ENCODE measurements at regions not wholly inside any gene's neighbourhood (a gene's known extent, or its start where the extent isn't known, plus 50 kb on each side); places are given as distances from the start of the nearest gene placed in this dataset.

DNA sequence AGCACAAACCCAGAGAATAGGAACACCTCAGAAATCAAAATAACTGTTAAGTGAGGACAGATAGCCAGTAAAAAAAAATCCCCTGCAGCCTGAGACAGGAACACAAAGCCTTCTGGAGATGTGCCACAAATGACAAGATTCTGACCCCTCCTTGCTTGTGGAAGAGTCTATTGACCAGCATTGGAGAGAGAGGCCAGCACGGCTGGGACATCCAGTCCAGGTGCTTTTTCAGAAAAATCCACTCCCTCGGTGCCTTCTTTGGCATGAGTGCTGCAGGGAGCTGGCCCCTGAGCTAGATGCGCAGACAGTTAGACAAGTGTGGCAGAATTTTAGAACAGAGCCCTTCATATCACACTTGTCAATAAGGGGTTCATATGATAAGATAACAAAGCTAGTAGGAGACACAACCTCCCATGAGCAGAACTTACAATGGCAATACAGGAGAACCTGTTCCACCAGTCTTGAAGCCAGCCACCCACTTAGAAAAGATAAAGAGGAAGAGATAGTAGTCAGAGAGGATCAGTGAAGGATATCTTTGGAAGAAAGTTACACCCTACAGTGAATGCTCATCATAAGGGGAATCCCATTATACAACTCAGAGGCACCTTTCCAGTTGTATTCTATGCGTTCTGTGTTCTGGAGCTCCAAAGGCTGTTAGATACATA, 298.4 kb downstream of the TLE1 start:
- DNase-seq (ENCODE audit: low read depth in 2 of 2), result no peak

DNA sequence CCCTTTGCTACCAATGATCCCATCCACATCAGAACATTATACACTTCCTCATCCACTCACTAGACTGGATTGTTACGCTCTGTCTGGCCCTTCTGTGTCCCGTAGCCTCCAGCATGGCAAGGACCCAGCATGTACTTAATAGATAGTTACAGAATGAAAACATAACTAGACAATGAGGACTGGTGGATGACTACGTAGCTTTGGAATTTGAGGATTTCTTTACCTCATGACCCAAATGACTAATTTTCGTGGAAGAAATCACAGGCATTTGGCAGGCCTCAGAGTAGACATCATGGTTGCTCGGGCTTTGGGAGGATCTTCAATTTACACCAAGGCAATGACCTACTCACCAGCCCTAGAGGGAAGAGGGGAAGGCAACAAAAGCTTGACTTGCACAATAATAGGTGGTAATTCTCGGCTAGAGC, 299.8 kb downstream of the TLE1 start:
- DNase-seq (ENCODE audit: low read depth in 2 of 2), result no peak

DNA sequence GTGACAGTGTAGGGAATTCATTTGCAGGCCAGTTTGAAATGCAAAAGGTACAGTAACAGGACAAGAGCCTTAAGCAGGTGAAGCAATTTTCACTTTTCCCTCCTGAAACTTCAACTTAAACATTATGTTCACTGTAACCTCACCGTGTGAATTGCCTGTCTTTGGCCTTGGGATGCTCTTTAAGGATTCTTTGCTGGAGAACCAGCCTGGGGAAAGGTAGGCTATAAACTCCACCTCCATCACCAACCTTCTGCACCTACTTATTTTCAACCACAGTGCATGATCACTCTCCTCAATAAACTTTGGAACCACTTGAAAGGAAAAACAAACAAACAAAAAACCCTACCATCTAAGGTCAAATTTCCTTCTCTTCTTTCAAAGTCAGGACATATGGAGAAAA, 300.5 kb downstream of the TLE1 start:
- DNase-seq (ENCODE audit: low read depth in 2 of 2), result no peak

DNA sequence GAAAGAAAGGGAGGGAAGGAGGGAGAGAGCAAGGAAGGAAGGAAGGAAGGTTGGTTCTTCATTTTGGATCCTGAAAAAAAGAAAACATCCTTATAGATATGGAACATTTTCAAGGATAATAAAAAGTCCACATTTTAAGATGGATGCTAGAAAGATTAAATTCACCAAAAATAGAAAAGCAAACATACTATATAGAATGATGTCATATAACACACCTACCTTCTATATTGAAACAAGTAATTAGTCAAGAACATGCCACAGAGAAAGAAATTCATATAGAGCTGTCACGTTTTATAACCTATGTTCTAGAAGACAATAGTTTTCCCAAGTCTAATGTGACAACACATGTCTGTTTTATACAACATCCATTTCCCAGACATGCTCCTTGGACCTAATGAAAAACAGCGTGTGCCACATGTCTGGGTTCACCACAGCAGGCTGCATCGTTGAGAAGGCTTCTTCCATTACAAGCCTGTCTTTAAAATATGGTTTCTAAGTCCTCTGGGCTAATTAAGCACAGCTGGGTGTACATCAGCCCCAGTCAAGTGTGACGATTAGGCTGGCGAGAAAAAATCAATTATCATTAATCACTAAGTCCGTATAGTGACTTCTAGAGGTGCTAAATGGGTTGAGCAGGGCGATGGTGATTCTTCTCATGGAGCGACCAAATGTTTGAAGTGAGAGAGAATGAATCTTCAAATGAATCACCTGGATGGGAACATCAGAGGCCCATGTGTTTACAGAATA, 301.8 kb downstream of the TLE1 start:
- no peak for DNase-seq (ENCODE audit: low read depth in 2 of 2)

DNA sequence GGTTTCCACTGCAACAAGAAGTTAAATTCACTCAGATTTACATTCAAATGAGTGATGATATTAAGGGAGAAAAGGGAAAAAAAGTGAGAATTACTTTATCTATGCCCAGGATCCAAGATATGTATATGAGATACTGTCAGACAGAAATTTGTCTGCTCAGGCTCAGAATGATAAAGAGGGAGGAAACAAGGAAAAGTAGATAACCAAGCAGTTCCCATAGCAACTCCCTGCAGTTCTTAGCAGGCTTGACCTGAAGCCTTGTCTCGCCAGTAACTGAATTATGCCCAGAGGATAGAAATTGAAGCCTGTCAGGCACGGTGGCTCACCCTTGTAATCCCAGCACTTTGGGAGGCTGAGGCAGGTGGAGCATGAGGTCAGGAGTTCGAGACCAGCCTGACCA, 304.4 kb downstream of the TLE1 start:
- DNase-seq (ENCODE audit: low read depth in 2 of 2), result no peak

DNA sequence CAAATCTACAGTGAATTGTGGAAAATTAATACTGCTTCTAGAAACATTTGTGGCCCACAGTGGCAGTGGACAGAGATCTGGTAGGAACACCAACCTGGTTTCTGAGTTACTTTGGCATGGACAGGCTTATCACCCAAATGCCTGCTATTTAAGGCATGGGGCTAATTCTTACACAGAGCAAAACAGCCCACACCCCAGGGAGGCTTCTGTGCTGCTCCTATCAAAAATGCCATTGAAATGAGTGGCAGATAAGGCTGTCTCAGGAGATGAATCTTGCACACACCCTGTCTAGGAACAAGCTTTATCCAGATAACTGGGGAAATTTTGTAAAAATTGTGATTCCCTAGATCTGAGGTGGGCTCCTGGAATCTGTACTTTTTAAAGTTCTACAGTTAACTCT, 307.1 kb downstream of the TLE1 start:
- no peak for DNase-seq (ENCODE audit: low read depth in 2 of 2)

DNA sequence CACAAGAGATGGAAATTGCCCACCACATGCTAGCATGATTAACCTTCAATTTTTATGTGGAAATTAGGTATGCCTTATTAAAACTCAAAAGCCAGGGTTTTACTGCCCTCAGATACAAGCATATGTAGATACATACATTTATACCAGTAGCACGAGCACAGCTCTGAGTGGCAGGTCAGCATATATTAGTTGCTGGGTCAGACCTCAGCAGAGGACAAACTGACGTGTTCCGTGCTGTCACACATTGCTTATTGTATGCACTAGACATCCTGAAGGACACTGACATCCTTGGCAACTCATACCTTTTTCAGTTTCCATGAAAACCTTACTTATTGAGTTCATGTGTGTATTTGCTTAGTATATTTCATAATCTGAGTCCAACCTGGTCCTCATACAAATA, 307.7 kb downstream of the TLE1 start:
- DNase-seq (ENCODE audit: low read depth in 2 of 2), result no peak

DNA sequence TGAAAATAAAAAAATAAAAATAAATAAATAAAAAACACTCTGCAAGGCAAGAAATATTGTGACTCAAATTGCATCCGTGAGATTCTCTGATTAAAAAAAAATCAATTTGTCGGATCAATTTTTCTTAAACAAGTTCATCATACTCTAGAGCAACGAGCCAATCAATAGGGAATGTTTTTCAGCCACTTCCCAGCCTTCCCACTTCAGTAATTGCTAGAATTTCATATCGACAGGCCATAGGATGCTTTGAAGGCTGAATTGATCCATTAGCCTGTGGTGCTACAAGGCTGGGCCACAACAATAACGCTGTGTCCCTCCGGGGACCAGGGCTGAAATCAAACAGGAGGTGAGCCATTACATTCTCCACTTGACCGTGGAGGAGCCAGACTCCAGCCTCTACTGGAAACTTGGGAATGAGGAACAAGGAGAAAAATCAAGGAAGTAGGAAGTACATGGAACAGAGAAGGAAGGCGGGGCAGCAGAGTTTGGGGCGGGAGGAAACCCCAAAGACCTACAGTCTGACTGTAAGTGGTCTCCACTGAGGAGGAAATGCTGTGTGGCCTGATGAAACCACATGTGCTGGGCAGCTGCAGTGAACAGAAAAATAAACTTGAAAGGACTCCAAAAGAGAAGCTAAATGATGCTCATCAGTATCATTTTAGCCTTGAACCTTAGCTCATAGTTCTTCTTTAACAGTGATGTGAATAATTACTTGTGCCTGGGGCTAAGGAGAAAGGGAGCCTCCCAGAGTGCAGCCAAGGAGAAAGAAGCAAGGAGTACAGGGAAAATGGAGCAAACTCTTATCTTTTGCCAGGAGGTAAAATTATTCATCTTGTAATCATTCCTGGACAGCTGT, 308.6 kb downstream of the TLE1 start:
- no peak for DNase-seq (ENCODE audit: low read depth in 2 of 2)

DNA sequence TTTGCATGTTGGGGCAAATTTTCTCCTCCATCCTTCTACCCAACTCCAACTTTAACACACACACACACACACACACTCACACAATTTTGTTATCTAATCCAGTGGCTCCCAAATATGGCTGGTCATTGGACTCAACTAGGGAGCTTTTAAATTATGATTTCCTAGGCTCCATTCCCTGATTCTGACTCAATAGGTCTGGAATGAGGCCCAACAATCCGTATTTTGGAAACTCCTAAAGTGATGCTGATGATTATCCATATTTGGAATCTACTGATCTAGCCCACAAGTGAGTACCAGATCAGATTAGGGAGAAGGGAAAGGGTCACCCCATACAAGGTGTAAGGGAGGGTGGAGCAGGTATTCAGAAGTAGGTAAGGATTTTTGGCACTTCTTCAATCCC, 309.7 kb downstream of the TLE1 start:
- DNase-seq (ENCODE audit: low read depth in 2 of 2), result no peak

DNA sequence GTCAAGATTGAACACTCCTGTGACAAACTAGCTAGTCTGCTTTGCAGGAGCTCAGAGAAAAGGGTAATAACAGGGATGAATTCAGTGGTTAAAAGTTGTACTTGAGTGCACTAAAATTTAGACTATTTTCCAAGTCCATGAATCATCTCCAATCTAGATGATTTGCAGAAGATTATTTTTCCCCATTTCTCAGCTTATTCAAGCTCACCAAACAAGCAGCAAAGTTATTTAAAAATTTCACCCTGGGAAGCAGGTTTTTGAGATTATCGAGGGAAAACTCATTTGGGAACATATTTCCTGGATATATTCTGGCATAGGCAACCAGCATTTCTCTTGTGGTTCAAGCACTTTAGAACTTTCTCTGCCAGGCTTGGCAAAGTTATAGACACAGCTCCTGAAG, 311.4 kb downstream of the TLE1 start:
- no peak for DNase-seq (ENCODE audit: low read depth in 2 of 2)

DNA sequence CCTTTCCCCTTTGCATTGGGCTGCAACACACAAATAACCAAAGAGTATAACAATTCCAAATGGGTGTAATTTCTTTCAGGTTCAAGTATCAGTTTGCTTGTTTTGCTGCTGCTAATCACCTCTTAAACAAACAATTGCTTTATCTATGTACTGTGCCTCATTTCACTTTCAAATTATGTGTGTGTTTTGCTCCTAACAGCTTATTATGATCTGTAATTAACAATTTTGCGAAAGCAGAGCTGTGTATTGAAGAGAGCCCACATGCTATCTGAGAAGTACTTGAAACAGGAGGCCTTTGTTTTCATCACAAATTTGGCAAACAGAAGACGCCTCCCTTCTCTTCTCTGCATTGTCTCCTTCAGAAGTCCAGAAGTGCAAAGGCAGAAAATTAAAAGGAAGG, 312.0 kb downstream of the TLE1 start:
- no peak for DNase-seq (ENCODE audit: low read depth in 2 of 2)

DNA sequence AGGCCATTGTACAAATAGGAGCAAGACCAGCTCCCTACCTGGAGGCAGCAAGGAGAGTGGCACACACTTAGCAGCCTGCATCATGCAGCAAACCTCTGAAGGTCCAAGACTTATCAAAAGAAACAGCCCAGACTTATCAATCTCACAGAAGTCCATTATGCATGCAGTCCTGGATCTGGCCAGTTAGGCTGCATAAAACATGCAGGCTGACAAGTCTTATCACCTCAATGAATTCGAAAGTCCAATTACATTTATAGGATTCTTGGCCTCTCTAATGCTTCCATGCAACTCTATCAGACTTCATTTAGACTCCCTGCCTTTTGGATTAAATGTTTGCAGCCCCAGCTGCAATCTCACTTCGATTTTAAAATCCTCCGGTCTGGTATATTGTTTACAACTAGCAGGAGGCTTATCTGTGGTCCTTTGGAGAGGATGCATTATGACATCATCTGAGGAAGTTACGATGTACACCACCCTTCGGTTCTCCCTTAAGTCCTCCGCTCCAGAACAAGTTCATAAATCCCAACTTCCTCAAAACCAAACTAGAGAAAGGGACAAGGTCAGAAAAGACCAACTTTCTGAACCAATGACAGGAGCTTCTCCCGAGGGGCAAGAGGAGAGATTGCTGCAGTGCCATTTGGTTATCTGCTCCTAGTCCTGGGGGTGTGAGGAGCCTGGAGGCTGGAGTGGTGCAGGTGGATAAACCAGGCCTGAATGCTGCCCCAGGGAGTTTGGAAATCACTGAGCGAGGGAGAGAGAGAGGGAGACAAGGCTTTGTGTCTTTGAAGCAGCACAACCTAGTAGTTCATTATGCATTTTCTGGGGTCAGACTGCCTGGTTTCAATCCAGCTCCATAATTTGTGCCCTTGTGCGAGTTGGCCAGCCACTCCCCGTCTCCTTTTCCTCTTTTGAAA, 313.9 kb downstream of the TLE1 start:
- DNase-seq (ENCODE audit: low read depth in 2 of 2), result no peak

DNA sequence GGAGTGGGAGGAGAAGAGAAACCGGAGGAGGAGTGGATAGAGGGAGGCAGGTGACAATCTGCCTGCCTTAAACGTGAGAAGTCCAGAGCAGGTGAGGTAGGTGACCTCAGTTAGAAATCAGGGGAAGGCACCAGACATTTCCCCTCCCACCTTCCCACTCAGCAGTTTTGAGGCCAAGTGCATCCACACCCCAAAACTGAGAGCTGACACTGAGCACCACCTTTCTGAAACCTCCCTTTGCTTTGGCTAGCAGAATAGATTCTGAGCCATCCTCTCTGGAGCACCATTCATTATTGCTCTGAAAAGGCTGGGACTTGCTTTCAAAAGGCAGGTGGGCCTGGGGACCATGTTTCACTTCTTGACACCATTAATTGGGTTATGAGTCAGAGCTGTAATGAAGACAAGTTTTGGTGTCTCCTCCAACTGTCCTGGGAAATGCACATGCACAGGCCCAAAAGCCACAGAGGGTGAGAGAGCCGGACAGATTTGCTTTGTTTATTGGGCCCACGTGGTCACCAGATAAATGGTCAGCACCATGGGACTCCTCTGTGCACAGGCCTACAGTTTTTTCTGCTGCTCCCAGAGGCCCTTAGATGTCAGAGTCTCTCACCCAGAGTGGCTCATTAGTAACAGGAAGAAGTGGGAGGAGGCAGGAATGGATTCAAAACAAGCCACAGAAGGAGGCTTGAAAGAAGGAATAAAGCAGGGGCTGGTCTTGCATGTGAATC, 314.7 kb downstream of the TLE1 start:
- DNase-seq (ENCODE audit: low read depth in 2 of 2), result no peak

DNA sequence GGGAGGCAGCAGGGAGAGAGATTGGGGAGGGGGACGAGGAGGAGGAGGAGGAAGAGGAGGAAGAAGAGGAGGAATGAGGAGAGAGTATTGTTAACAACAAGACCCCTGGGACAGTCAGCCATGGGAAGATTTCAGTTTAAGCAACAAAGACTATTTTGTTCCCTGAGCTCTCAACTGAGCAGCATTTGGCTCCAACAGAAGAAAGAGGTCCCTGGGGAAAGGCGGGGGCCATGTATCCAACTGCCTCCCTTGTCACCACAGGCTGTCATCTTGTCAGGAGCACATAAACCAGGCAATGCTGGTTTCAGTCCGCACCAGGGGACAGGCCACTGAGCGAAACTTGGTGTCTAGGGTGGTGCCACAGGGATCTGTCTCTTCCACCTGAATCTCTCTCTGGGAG, 316.1 kb downstream of the TLE1 start:
- DNase-seq (ENCODE audit: low read depth in 2 of 2), result no peak

DNA sequence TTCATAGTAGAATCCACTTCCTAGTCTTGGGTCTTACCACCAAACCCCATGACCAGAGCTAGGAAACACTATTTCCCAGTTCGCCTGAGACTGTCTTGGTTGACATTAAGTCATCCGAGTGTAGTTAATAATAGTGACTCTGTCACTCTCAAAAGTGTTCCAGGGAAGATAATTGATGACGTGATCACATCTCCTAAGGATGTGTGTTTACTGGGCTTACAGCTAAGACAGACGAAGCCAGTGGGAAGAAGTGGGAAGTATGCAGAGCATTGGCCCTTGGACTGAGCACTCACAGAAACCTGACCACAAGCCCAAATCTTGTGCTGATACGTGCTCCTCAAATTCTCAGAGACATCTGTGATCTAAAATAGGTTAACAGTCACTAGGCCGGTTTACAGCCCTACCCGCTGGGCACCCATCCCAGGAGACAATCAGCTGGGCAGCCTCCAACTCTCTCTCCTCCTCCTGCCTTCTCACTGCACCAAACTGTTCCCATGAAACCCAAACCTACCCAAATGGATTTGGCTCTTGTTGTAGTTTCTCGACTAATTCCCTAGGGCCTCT, 316.6 kb downstream of the TLE1 start:
- DNase-seq (ENCODE audit: low read depth in 2 of 2), result no peak

DNA sequence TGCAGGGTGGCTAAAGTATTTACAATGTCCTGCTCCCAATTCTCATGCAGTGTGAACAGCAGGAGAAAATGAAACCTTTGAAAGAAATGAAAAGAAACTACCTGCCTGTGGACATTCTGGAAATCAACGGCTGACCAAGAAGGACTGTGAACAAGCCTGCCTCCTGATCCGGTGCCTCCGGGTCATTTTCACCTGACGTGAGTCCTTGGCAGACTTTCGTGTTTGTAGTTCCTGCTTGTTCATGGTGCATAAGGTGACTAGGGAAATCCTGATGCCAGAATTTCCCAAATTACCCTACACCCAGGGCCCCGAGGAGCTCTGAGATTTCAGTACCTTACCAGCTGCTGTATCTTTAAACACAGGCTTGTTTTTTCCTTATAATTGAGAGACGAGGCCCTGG, 317.5 kb downstream of the TLE1 start:
- DNase-seq (ENCODE audit: low read depth in 2 of 2), result no peak

DNA sequence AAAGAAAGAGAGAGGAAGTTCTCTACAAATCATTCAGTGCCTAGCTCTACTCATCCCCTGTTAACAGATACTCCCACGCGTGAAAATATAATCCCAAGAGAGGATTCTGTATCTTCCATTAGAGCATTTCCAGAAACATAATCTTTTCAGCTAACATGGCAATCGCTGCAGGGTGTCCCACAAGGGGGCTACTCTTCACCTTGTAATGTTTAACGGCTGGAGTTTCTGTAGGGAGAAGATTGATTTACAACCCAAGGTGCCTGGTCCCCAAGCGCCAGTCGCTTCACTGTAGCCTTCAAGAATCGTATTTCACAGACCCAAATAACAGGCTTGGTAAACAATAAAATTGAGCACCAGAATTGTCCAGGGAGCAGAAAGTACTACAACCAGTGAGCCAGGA, 318.7 kb downstream of the TLE1 start:
- DNase-seq (ENCODE audit: low read depth in 2 of 2), result no peak

DNA sequence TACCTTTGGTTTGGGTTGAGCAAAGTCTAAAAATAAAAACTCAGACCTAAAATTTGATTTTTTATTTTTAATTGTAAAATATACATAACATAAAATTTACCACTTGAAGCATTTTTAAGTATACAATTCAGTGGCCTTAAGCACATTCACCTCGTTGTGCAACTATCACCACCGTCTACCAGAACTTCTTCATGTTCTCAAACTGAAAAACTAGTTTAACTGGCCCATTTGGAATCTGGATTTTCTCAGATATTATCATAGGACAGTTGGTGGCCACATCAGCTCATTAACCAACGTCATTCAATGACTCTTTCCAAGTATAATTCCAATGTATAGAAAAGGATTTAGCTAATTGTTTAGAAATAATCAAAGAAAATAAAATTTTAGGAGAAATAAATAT, 319.3 kb downstream of the TLE1 start:
- DNase-seq (ENCODE audit: low read depth in 2 of 2), result no peak

DNA sequence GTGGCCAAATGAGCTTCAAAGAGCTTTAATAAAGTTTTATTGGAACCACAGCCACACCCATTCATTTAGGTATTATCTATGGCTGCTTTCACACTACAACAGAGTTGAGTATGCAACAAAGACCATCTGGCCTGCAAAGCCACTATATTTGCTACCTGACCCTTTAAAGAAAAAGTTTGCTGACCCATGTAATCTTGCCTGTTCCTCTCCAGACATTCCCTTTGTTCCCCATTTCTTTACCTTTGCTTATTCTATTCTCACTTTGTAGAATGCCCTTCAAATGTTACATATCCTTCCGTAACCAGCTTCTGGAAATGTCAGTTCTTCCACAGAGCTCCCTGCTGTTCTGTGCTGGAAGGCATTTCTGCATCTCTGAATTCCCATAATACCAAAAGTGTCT, 320.2 kb downstream of the TLE1 start:
- DNase-seq (ENCODE audit: low read depth in 2 of 2), result no peak

DNA sequence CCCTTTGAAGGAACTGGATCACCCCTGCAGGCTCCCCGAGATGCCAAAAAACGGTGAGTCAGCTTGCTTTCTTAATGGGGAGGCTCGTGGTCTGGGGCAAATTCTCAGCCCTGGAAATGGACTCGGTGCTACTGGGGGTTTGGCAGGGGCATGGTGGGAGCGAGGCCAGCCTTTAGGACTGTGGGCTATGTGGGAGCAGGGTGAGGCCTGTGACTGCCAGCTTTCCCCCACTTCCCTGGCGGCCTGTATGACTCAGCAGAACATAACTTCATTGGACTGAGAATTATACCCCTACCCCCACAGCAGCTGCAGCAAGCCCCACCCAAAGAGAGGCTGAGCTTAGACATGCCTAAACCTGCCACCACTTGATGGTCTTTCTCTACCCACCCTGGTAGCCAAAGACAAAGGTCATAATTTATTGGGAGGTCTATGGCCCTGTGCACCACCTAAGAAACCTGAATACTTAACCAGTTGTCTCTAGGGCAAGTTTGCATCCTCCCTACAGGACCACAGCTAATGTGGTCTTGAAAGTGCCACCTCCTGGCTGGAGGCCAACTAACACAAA, 325.3 kb downstream of the TLE1 start:
- DNase-seq (ENCODE audit: low read depth in 2 of 2), result no peak

All from activated CD4-positive, alpha-beta T cell treated with anti-CD3 and anti-CD28 coated beads for 24 hours (primary cell).